ENCODE measurements at regions not wholly inside any gene's neighbourhood (a gene's known extent, or its start where the extent isn't known, plus 50 kb on each side); places are given as distances from the start of the nearest gene placed in this dataset.

DNA sequence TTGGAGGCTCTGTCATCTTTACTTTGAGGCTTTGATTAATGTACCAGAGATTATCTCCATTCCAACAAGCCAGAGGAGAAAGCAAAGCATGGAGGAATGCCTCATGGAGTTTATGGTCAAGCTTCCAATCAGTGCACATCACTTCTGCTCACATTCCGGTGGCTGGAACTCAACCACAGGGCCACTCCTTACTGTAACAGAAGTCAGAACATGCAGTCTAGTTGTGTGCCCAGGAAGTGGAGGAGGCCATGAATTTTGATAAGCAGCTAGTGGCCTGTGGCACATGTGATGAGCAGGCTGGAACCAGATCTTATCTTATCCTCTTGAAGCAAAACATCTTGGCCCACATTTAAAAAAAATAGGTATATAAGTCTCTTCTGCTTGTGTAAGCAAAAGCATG, 258.9 kb upstream of the ARHGAP20 start:
- Histone ChIP-seq H3K4me3 (ENCODE audit: low read depth in 1 of 3, low read length in 3 of 3) (no peak overlapping the region), H3K9me3 (ENCODE audit: control insufficient read depth in 4 of 4, low read length in 3 of 4) (no peaks in the 10 kb centered on the region), H3K36me3 (ENCODE audit: control insufficient read depth in 4 of 4, insufficient read depth in 3 of 4, low read depth in 1 of 4, low read length in 3 of 4) (no peaks in the 10 kb centered on the region), H3K9ac (ENCODE audit: low read depth in 1 of 2, low read length in 2 of 2) (no peak overlapping the region), H3K27me3 (ENCODE audit: control insufficient read depth in 4 of 4, insufficient read depth in 4 of 4, low read length in 3 of 4) (no peaks in the 10 kb centered on the region), H3K4me1 (ENCODE audit: control insufficient read depth in 4 of 4, insufficient read depth in 4 of 4, low read length in 3 of 4) (no peaks in the 10 kb centered on the region), H3K27ac (ENCODE audit: low read depth in 1 of 2, low read length in 2 of 2) (no peak overlapping the region)
- DNase-seq (ENCODE audit: low spot score), result no peak
- TF ChIP-seq RAD21 (IDR thresholded peaks at IDR 0.05) (no peak), RXRA (IDR thresholded peaks at IDR 0.05) (no peak), TAF1 (conservative IDR thresholded peaks at IDR 0.05) (no peak), FOXA2 (IDR thresholded peaks at IDR 0.05) (no peak), SP1 (IDR thresholded peaks at IDR 0.05) (no peak), NR2F2 (IDR thresholded peaks at IDR 0.05) (no peak), FOXA1 (IDR thresholded peaks at IDR 0.05) (no peak)
- TF ChIP-seq, protein P1, sequence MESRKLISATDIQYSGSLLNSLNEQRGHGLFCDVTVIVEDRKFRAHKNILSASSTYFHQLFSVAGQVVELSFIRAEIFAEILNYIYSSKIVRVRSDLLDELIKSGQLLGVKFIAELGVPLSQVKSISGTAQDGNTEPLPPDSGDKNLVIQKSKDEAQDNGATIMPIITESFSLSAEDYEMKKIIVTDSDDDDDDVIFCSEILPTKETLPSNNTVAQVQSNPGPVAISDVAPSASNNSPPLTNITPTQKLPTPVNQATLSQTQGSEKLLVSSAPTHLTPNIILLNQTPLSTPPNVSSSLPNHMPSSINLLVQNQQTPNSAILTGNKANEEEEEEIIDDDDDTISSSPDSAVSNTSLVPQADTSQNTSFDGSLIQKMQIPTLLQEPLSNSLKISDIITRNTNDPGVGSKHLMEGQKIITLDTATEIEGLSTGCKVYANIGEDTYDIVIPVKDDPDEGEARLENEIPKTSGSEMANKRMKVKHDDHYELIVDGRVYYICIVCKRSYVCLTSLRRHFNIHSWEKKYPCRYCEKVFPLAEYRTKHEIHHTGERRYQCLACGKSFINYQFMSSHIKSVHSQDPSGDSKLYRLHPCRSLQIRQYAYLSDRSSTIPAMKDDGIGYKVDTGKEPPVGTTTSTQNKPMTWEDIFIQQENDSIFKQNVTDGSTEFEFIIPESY (IDR thresholded peaks at IDR 0.05), result no peak
- TF ChIP-seq, protein P2, sequence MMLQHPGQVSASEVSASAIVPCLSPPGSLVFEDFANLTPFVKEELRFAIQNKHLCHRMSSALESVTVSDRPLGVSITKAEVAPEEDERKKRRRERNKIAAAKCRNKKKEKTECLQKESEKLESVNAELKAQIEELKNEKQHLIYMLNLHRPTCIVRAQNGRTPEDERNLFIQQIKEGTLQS (IDR thresholded peaks at IDR 0.05), result no peak
- TF ChIP-seq, protein P3, sequence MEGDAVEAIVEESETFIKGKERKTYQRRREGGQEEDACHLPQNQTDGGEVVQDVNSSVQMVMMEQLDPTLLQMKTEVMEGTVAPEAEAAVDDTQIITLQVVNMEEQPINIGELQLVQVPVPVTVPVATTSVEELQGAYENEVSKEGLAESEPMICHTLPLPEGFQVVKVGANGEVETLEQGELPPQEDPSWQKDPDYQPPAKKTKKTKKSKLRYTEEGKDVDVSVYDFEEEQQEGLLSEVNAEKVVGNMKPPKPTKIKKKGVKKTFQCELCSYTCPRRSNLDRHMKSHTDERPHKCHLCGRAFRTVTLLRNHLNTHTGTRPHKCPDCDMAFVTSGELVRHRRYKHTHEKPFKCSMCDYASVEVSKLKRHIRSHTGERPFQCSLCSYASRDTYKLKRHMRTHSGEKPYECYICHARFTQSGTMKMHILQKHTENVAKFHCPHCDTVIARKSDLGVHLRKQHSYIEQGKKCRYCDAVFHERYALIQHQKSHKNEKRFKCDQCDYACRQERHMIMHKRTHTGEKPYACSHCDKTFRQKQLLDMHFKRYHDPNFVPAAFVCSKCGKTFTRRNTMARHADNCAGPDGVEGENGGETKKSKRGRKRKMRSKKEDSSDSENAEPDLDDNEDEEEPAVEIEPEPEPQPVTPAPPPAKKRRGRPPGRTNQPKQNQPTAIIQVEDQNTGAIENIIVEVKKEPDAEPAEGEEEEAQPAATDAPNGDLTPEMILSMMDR (IDR thresholded peaks at IDR 0.05; ENCODE audit: low read depth, low read length, missing input control), result no peak
- TF ChIP-seq, protein P4, sequence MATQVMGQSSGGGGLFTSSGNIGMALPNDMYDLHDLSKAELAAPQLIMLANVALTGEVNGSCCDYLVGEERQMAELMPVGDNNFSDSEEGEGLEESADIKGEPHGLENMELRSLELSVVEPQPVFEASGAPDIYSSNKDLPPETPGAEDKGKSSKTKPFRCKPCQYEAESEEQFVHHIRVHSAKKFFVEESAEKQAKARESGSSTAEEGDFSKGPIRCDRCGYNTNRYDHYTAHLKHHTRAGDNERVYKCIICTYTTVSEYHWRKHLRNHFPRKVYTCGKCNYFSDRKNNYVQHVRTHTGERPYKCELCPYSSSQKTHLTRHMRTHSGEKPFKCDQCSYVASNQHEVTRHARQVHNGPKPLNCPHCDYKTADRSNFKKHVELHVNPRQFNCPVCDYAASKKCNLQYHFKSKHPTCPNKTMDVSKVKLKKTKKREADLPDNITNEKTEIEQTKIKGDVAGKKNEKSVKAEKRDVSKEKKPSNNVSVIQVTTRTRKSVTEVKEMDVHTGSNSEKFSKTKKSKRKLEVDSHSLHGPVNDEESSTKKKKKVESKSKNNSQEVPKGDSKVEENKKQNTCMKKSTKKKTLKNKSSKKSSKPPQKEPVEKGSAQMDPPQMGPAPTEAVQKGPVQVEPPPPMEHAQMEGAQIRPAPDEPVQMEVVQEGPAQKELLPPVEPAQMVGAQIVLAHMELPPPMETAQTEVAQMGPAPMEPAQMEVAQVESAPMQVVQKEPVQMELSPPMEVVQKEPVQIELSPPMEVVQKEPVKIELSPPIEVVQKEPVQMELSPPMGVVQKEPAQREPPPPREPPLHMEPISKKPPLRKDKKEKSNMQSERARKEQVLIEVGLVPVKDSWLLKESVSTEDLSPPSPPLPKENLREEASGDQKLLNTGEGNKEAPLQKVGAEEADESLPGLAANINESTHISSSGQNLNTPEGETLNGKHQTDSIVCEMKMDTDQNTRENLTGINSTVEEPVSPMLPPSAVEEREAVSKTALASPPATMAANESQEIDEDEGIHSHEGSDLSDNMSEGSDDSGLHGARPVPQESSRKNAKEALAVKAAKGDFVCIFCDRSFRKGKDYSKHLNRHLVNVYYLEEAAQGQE (IDR thresholded peaks at IDR 0.05), result no peak
- WGBS, result 86% methylated on average over 1 of the region's 1 CpG

DNA sequence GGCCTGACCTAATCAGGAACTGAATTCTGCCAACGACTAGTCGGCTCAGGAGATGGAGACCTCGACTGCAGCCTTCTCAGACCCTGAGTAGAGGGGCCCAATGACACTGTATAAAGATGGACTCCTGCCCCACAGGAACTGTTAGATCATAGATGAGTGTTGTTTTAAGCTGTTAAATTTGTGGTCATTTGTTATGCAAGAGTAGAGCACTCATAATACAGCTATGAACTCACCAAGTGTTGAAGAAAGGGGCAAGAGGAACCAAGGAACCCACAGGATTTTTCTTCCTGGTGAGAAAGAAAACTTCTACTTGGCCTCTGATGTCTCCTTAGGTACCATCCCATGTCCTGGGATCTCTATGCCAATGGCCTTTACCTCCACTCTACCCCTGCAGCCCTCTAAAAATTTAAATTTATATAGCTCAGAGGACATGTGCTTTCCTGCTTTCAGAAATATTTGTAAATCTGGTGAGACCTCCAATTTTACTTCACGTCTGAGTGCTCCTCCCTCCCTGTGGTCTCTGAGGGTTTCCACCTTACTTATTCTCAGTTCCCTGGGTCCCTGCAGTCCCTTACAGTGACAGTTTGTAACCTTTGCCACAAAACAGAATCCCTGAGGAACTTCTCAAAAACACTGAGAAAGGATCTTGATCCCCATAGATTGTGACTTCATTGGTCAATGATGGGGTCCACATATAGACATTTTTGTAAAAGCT, 256.3 kb upstream of the ARHGAP20 start:
- TF ChIP-seq NR2F2 (IDR thresholded peaks at IDR 0.05), result no peak
- TF ChIP-seq FOXA1 (IDR thresholded peaks at IDR 0.05), result no peak
- TF ChIP-seq YY1 (IDR thresholded peaks at IDR 0.05), result no peak
- TF ChIP-seq HNF4G (IDR thresholded peaks at IDR 0.05), result no peak
- TF ChIP-seq, protein P5, sequence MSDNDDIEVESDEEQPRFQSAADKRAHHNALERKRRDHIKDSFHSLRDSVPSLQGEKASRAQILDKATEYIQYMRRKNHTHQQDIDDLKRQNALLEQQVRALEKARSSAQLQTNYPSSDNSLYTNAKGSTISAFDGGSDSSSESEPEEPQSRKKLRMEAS (IDR thresholded peaks at IDR 0.05), result no peak
- no peak overlapping the region for H3K27ac ChIP-seq (ENCODE audit: low read depth in 1 of 2, low read length in 2 of 2)
- no peaks in the 10 kb centered on the region for H3K9me3 ChIP-seq (ENCODE audit: control insufficient read depth in 4 of 4, low read length in 3 of 4)
- 90% methylated on average over 4 of the region's 4 CpGs for WGBS
- H3K36me3 ChIP-seq (ENCODE audit: control insufficient read depth in 4 of 4, insufficient read depth in 3 of 4, low read depth in 1 of 4, low read length in 3 of 4), result no peaks in the 10 kb centered on the region
- H3K4me3 ChIP-seq (ENCODE audit: low read depth in 1 of 3, low read length in 3 of 3), result no peak overlapping the region
- H3K27me3 ChIP-seq (ENCODE audit: control insufficient read depth in 4 of 4, insufficient read depth in 4 of 4, low read length in 3 of 4), result no peaks in the 10 kb centered on the region
- no peak overlapping the region for H3K9ac ChIP-seq (ENCODE audit: low read depth in 1 of 2, low read length in 2 of 2)
- no peak for DNase-seq (ENCODE audit: low spot score)
- no peaks in the 10 kb centered on the region for H3K4me1 ChIP-seq (ENCODE audit: control insufficient read depth in 4 of 4, insufficient read depth in 4 of 4, low read length in 3 of 4)
